ENCODE measurements at regions not wholly inside any gene's neighbourhood (a gene's known extent, or its start where the extent isn't known, plus 50 kb on each side); places are given as distances from the start of the nearest gene placed in this dataset. TPM values are rescaled to one million over a fixed set of nuclear protein-coding genes. Genes with fewer than 3 reads are reported as not detected.
"Not testable (repeated sequence)": the region's sequence is repeated elsewhere in the genome, so short reads cannot be mapped to it uniquely, and the experiment has no call there.

GRCh38 chr1:148210166-148210565 lies 58.1 kb upstream of the NBPF11 start:
- BruUV-seq (replicated peaks); ATAC-seq; in situ Hi-C loops (cut with HindIII; ENCODE audit: low pct_unique_long_range_greater_than_20kb, low sequenced_read_pairs); H3K27me3 ChIP-seq (ENCODE audit: control insufficient read depth, insufficient read depth, low read length); CTCF ChIA-PET; intact Hi-C loops (cut with micrococcal nuclease; ENCODE audit: unreplicated experiment); H3K27ac ChIP-seq (ENCODE audit: low read length); DNase-seq (ENCODE audit: low read depth, low spot score); POLR2A ChIA-PET; H3K9me3 ChIP-seq (ENCODE audit: control insufficient read depth, insufficient read depth, low read depth, low read length); H3K4me3 ChIP-seq (ENCODE audit: low read depth in 2 of 2, low read length in 2 of 2); H3K36me3 ChIP-seq (ENCODE audit: control insufficient read depth, insufficient read depth, low read length); H3K4me1 ChIP-seq (ENCODE audit: control insufficient read depth, insufficient read depth, low read length): not testable (repeated sequence)

GRCh38 chr1:148202013-148202412 lies 49.9 kb upstream of the NBPF11 start:
- H3K4me1 ChIP-seq (ENCODE audit: control insufficient read depth, insufficient read depth, low read length); H3K9me3 ChIP-seq (ENCODE audit: control insufficient read depth, insufficient read depth, low read depth, low read length); in situ Hi-C loops (cut with HindIII; ENCODE audit: low pct_unique_long_range_greater_than_20kb, low sequenced_read_pairs); H3K27ac ChIP-seq (ENCODE audit: low read length); DNase-seq (ENCODE audit: low read depth, low spot score); POLR2A ChIA-PET; BruUV-seq (replicated peaks); H3K36me3 ChIP-seq (ENCODE audit: control insufficient read depth, insufficient read depth, low read length); intact Hi-C loops (cut with micrococcal nuclease; ENCODE audit: unreplicated experiment); H3K27me3 ChIP-seq (ENCODE audit: control insufficient read depth, insufficient read depth, low read length); H3K4me3 ChIP-seq (ENCODE audit: low read depth in 2 of 2, low read length in 2 of 2); ATAC-seq; CTCF ChIA-PET: not testable (repeated sequence)

Small RNAs in the stretch of these regions (microRNA-seq; reads per million reads assigned to microRNA genes)
- gene MIR5087 (ENCODE audit: unreplicated experiment) (0.95 reads per million), gene MIR6077 (ENCODE audit: unreplicated experiment) (not detected)
